Epithelial cell of proximal tubule (primary cell): ENCODE measurements at regions not wholly inside any gene's neighbourhood (a gene's known extent, or its start where the extent isn't known, plus 50 kb on each side); places are given as distances from the start of the nearest gene placed in this dataset.

Experiments used
- DNase-seq: peaks from one replicate; pipeline ENCODE4 v3.0.0-alpha.2; 2011; ENCODE audit warnings: low read depth
- H3K4me3 ChIP-seq: 2 replicates; pipeline ENCODE4 v1.5.1; 2011; ENCODE audit warnings: low read depth, mild to moderate bottlenecking, low read length
- CTCF ChIP-seq: conservative IDR thresholded peaks from 2 replicates; pipeline ENCODE4 v1.5.1; 2012; ENCODE audit warnings: low read depth, mild to moderate bottlenecking, low read length

DNA sequence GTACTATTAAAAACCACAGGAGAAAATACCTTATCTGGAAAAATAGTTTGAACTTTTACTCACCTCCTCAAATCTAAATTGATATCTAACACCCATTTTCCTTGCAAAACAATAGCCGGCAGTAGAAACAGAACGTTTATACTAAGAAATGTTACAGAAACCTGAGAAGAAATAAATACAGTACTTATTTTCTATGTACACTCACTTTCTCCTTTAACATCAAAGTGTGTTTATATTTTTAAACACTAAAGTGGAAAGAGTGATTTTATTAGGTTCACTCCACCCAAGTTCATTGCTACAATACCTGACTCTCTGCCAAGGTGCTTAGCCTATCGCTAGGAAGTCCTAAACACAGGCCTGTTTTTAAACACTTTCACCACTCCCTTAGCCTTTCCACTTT lies 87.8 kb upstream of the TJP1 start:
- no peak for TF ChIP-seq CTCF
- H3K4me3 ChIP-seq = no peak overlapping the region
- DNase-seq = no peak

- TF ChIP-seq CTCF = no peak
- DNase-seq = no peak
- H3K4me3 ChIP-seq = no peak overlapping the region
Measured at GRCh38 chr15:29904757-29905417, 82.6 kb upstream of the TJP1 start.

DNA sequence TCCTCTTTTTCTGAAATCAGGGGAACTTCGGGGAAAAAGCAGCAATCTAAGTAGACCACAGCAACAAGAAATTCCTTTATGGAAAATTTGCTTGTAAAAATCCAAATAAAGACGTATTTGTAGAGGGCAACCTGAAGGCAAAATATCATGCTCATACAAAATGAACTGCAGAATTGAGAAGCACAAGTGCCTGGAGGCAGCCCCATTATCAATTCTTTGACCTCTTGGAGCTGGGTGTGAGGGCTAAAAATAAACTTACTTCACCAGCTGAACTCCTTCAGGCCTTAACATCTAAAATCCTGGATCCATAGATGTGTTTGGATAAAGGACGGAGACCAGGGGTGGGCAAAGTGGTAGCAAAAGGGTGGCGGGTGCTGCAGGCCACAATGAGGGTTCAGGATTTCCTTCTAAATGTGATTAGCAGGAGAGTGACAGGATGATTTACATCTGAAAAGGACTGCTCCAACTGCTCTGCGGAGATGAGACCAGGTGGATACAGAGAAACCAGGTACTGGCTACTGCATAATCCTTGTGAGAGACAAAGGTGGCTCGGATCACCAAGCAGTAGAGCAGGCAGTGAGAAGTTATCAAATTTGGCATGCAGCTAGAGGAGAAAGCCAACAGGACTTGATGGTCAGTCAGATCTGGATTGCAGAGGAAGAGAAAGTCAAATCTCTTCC lies 81.7 kb upstream of the TJP1 start:
- no peak for TF ChIP-seq CTCF
- no peak for DNase-seq
- no peak overlapping the region for H3K4me3 ChIP-seq

- no peak overlapping the region for H3K4me3 ChIP-seq
- no peak for TF ChIP-seq CTCF
- DNase-seq = no peak
Measured at GRCh38 chr15:29903028-29903427, 80.8 kb upstream of the TJP1 start.

- H3K4me3 ChIP-seq = no peak overlapping the region
- TF ChIP-seq CTCF = no peak
- DNase-seq = no peak
Measured at GRCh38 chr15:29900237-29901189, 78.2 kb upstream of the TJP1 start.

GRCh38 chr15:29896062-29896461 lies 73.8 kb upstream of the TJP1 start:
- no peak for DNase-seq
- H3K4me3 ChIP-seq = no peak overlapping the region
- TF ChIP-seq CTCF = no peak
